Liver (tissue), 7 donors: ENCODE measurements at regions not wholly inside any gene's neighbourhood (a gene's known extent, or its start where the extent isn't known, plus 50 kb on each side); places are given as distances from the start of the nearest gene placed in this dataset.

ENCODE experiments used
- DNase-seq: peaks from one replicate; pipeline ENCODE4 v3.0.0-alpha.2; 2017; ENCODE audit warnings: low spot score
- H3K27ac ChIP-seq, 2 donors: one replicate each; pipeline ENCODE4 v1.7.0; 2013; ENCODE audit warnings: inconsistent platforms in 2 of 2, low read length in 2 of 2, control low read depth in 1 of 2, low read depth in 1 of 2, mild to moderate bottlenecking in 1 of 2
- H3K27me3 ChIP-seq, 4 donors: one replicate each; pipeline versions ENCODE4 v1.6.1 to v1.7.0; 2013; ENCODE audit warnings: low read length in 3 of 4, inconsistent platforms in 1 of 4, mild to moderate bottlenecking in 1 of 4, moderate library complexity in 1 of 4; ENCODE audit not compliant: control insufficient read depth in 4 of 4, insufficient read depth in 4 of 4
- H3K36me3 ChIP-seq, 4 donors: one replicate each; pipeline versions ENCODE4 v1.6.1 to v1.7.0; 2013; ENCODE audit warnings: low read length in 3 of 4, mild to moderate bottlenecking in 3 of 4, low read depth in 1 of 4, moderate library complexity in 1 of 4; ENCODE audit not compliant: control insufficient read depth in 4 of 4, insufficient read depth in 3 of 4
- H3K4me1 ChIP-seq, 4 donors: one replicate each; pipeline versions ENCODE4 v1.6.1 to v1.7.0; 2013; ENCODE audit warnings: low read length in 3 of 4, mild to moderate bottlenecking in 3 of 4, moderate library complexity in 1 of 4; ENCODE audit not compliant: control insufficient read depth in 4 of 4, insufficient read depth in 4 of 4
- H3K4me3 ChIP-seq, 3 donors: one replicate each; pipeline versions ENCODE4 v1.6.1 to v1.7.0; 2013; ENCODE audit warnings: low read length in 3 of 3, control low read depth in 1 of 3, low read depth in 1 of 3, mild to moderate bottlenecking in 1 of 3
- H3K9ac ChIP-seq, 2 donors: one replicate each; pipeline ENCODE4 v1.7.0; 2013; ENCODE audit warnings: low read length in 2 of 2, mild to moderate bottlenecking in 2 of 2, moderate library complexity in 2 of 2, control low read depth in 1 of 2, low read depth in 1 of 2
- H3K9me3 ChIP-seq, 4 donors: one replicate each; pipeline versions ENCODE4 v1.6.1 to v1.7.0; 2013; ENCODE audit warnings: low read length in 3 of 4; ENCODE audit not compliant: control insufficient read depth in 4 of 4
- EGR1 ChIP-seq, 2 donors: IDR thresholded peaks; 2 replicates each; pipeline ENCODE4 v1.6.1; 2016 to 2018; ENCODE audit warnings: antibody characterized with exemption in 2 of 2, low read depth in 2 of 2
- FOXA2 ChIP-seq: IDR thresholded peaks from 2 replicates; pipeline ENCODE4 v1.6.1; 2016; ENCODE audit warnings: antibody characterized with exemption
- GABPA ChIP-seq, 2 donors: IDR thresholded peaks in 1 of 2; conservative IDR thresholded peaks in 1 of 2; 2 replicates each; pipeline ENCODE4 v1.6.1; 2016; ENCODE audit warnings: antibody characterized with exemption in 2 of 2, mild to moderate bottlenecking in 1 of 2, moderate library complexity in 1 of 2
- HNF4A ChIP-seq, 2 donors: conservative IDR thresholded peaks; 2 replicates each; pipeline ENCODE4 v1.6.1; 2016; ENCODE audit warnings: antibody characterized with exemption in 2 of 2, mild to moderate bottlenecking in 2 of 2
- HNF4G ChIP-seq: IDR thresholded peaks from 2 replicates; pipeline ENCODE4 v1.6.1; 2016; ENCODE audit warnings: antibody characterized with exemption
- NR2F2 ChIP-seq: IDR thresholded peaks from 2 replicates; pipeline ENCODE4 v1.6.1; 2016; ENCODE audit warnings: antibody characterized with exemption
- RAD21 ChIP-seq, 2 donors: IDR thresholded peaks; 2 replicates each; pipeline ENCODE4 v1.6.1; 2016; ENCODE audit warnings: antibody characterized with exemption in 2 of 2, mild to moderate bottlenecking in 2 of 2
- RXRA ChIP-seq, 2 donors: IDR thresholded peaks; 2 replicates each; pipeline ENCODE4 v1.6.1; 2017 to 2018; ENCODE audit warnings: antibody characterized with exemption in 2 of 2, mild to moderate bottlenecking in 1 of 2
- SP1 ChIP-seq: IDR thresholded peaks from 2 replicates; pipeline ENCODE4 v1.6.1; 2018; ENCODE audit warnings: antibody characterized with exemption, mild to moderate bottlenecking
- YY1 ChIP-seq: IDR thresholded peaks from 2 replicates; pipeline ENCODE4 v1.6.1; 2016; ENCODE audit warnings: antibody characterized with exemption, mild to moderate bottlenecking
- WGBS: extraction: QIAGEN DNeasy Blood & Tissue Kit; methylation state at CpG from one replicate; pipeline ENCODE4 v1.1.7; 2013; 5-methylcytosine and 5-hydroxymethylcytosine counted together
- TF ChIP-seq, protein P1 (sequence below): IDR thresholded peaks from 2 replicates; pipeline ENCODE4 v1.6.1; 2016; ENCODE audit warnings: antibody characterized with exemption
- TF ChIP-seq, protein P2 (sequence below): IDR thresholded peaks from 2 replicates; pipeline ENCODE4 v1.6.1; 2016; ENCODE audit warnings: antibody characterized with exemption
- TF ChIP-seq, protein P3 (sequence below): IDR thresholded peaks from 2 replicates; pipeline ENCODE4 v1.6.1; 2016; ENCODE audit warnings: antibody characterized with exemption, mild to moderate bottlenecking
- donor health status: healthy.
- donor health status: healthy.
- donor health status: healthy.
- donor health status: healthy.

DNA sequence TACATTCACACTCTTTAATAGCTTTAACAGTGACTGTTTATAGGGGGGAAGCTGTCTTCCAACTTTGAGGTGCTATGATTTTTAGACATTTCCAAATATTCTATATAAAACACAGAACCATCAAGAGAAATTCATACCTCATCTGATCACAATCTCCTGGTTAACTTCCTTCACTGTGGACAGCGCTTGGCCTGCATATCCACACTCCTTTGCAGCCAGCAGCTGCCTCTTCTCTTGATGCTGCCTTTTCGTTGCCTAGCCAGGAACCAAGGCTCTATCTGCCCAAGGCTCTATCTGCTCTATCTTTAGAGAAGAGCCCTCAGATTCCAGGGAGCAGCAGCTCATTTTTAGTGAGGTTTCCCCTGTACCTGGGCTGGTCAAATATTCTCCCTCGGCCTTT is 252.0 kb downstream of the PTEN start:
- WGBS = 95% methylated on average over 3 of the region's 3 CpGs
- Histone ChIP-seq H3K4me3 (no peak overlapping the region), H3K9ac (no peak overlapping the region), H3K27ac (no peak overlapping the region), H3K27me3 (no peaks in the 10 kb centered on the region), H3K4me1 (peaks cover 0 to 12% (median 2%) of the 10 kb centered on the region in 4 donors), H3K9me3 (no peaks in the 10 kb centered on the region), H3K36me3 (no peaks in the 10 kb centered on the region)
- no peak for DNase-seq
- TF ChIP-seq NR2F2 (no peak), SP1 (no peak), FOXA2 (no peak), YY1 (no peak), GABPA (IDR thresholded peaks at IDR 0.05 in 1 of 2, conservative IDR thresholded peaks at IDR 0.05 in 1 of 2) (no peak), RXRA (IDR thresholded peaks at IDR 0.05) (no peak), HNF4G (no peak), HNF4A (conservative IDR thresholded peaks at IDR 0.05) (no peak), RAD21 (IDR thresholded peaks at IDR 0.05) (no peak), EGR1 (IDR thresholded peaks at IDR 0.05; ENCODE audit: low read depth in 2 of 2) (no peak)
- TF ChIP-seq, protein P1, sequence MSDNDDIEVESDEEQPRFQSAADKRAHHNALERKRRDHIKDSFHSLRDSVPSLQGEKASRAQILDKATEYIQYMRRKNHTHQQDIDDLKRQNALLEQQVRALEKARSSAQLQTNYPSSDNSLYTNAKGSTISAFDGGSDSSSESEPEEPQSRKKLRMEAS = no peak
- TF ChIP-seq, protein P2, sequence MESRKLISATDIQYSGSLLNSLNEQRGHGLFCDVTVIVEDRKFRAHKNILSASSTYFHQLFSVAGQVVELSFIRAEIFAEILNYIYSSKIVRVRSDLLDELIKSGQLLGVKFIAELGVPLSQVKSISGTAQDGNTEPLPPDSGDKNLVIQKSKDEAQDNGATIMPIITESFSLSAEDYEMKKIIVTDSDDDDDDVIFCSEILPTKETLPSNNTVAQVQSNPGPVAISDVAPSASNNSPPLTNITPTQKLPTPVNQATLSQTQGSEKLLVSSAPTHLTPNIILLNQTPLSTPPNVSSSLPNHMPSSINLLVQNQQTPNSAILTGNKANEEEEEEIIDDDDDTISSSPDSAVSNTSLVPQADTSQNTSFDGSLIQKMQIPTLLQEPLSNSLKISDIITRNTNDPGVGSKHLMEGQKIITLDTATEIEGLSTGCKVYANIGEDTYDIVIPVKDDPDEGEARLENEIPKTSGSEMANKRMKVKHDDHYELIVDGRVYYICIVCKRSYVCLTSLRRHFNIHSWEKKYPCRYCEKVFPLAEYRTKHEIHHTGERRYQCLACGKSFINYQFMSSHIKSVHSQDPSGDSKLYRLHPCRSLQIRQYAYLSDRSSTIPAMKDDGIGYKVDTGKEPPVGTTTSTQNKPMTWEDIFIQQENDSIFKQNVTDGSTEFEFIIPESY = no peak
- TF ChIP-seq, protein P3, sequence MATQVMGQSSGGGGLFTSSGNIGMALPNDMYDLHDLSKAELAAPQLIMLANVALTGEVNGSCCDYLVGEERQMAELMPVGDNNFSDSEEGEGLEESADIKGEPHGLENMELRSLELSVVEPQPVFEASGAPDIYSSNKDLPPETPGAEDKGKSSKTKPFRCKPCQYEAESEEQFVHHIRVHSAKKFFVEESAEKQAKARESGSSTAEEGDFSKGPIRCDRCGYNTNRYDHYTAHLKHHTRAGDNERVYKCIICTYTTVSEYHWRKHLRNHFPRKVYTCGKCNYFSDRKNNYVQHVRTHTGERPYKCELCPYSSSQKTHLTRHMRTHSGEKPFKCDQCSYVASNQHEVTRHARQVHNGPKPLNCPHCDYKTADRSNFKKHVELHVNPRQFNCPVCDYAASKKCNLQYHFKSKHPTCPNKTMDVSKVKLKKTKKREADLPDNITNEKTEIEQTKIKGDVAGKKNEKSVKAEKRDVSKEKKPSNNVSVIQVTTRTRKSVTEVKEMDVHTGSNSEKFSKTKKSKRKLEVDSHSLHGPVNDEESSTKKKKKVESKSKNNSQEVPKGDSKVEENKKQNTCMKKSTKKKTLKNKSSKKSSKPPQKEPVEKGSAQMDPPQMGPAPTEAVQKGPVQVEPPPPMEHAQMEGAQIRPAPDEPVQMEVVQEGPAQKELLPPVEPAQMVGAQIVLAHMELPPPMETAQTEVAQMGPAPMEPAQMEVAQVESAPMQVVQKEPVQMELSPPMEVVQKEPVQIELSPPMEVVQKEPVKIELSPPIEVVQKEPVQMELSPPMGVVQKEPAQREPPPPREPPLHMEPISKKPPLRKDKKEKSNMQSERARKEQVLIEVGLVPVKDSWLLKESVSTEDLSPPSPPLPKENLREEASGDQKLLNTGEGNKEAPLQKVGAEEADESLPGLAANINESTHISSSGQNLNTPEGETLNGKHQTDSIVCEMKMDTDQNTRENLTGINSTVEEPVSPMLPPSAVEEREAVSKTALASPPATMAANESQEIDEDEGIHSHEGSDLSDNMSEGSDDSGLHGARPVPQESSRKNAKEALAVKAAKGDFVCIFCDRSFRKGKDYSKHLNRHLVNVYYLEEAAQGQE = no peak

DNA sequence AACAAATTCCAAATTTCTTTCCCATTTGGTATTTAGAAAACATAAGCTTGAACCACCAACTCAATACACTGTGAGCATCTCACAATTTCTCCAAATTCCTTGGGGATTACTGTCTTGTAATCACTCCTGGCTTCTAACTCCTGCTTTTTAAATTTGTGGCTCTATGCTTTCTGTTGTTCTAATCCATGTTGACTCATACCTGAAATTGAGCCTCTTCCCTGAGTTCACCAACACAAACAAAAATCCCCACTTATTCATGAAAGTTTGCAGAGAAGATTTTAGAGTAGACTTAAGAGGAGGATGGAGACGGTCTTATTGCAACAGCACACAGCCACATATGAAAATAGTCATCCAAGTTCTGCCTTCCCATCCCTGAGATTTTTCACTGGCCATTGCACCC is 252.5 kb downstream of the PTEN start:
- WGBS = 94% methylated on average over 1 of the region's 1 CpG
- H3K36me3 ChIP-seq = no peaks in the 10 kb centered on the region
- H3K27ac ChIP-seq = no peak overlapping the region
- no peaks in the 10 kb centered on the region for H3K9me3 ChIP-seq
- H3K27me3 ChIP-seq = no peaks in the 10 kb centered on the region
- no peak overlapping the region for H3K4me3 ChIP-seq
- H3K4me1 ChIP-seq = peaks cover 0 to 12% (median 2%) of the 10 kb centered on the region in 4 donors
- no peak for DNase-seq
- TF ChIP-seq, protein P1 = no peak
- TF ChIP-seq, protein P3 = no peak
- TF ChIP-seq EGR1 (IDR thresholded peaks at IDR 0.05; ENCODE audit: low read depth in 2 of 2) = no peak
- H3K9ac ChIP-seq = no peak overlapping the region
